H1 (cell line): ENCODE measurements at regions not wholly inside any gene's neighbourhood (a gene's known extent, or its start where the extent isn't known, plus 50 kb on each side); places are given as distances from the start of the nearest gene placed in this dataset.

Experiments used
- CTCF ChIA-PET: fragments of 300-600 bp; sonication (Branson Sonifier 250); formaldehyde crosslinking; loops from one replicate; lab custom pipeline; 2021; ENCODE audit not compliant: partially characterized antibody; lab: Charles Lee
- POLR2A ChIA-PET: fragments of 300-600 bp; sonication (Branson Sonifier 250); formaldehyde crosslinking; loops from one replicate; lab custom pipeline; 2021; ENCODE audit warnings: inconsistent platforms; ENCODE audit not compliant: partially characterized antibody; lab: Charles Lee
- DNase-seq, 2 experiments: peaks; one replicate each; pipeline versions ENCODE4 v3.0.0 to v3.0.0-alpha.2; 2010 to 2022; ENCODE audit warnings: low spot score in 2 of 2, low read depth in 1 of 2, mixed read lengths in 1 of 2
- FAIRE-seq: peaks from 2 replicates; lab custom pipeline; 2011; peaks lifted over from hg19 to GRCh38; lab: Jason Lieb, UNC
- H2AFZ ChIP-seq: 2 replicates; pipeline ENCODE4 v1.8.1; 2012; ENCODE audit warnings: low read length, inconsistent platforms
- H2AK5ac ChIP-seq: 2 replicates; pipeline ENCODE4 v1.6.1; 2013; ENCODE audit warnings: low read depth, low read length
- H2BK120ac ChIP-seq: replicated peaks from 2 replicates; pipeline ENCODE3; 2013; ENCODE audit warnings: low read depth, low read length, inconsistent platforms
- H2BK12ac ChIP-seq: 2 replicates; pipeline ENCODE4 v1.6.1; 2013; ENCODE audit warnings: low read depth, low read length
- H2BK15ac ChIP-seq: 2 replicates; pipeline ENCODE4 v1.6.1; 2013; ENCODE audit warnings: low read length
- H2BK20ac ChIP-seq: 2 replicates; pipeline ENCODE4 v1.6.1; 2013; ENCODE audit warnings: low read length
- H2BK5ac ChIP-seq: 2 replicates; pipeline ENCODE4 v1.6.1; 2013; ENCODE audit warnings: low read depth, low read length
- H3K14ac ChIP-seq: 2 replicates; pipeline ENCODE4 v1.6.1; 2013; ENCODE audit warnings: inconsistent platforms; ENCODE audit not compliant: insufficient read length
- H3K18ac ChIP-seq: 2 replicates; pipeline ENCODE4 v1.6.1; 2013; ENCODE audit warnings: low read length; ENCODE audit errors: extremely low read depth
- H3K23ac ChIP-seq: 2 replicates; pipeline ENCODE4 v1.6.1; 2013; ENCODE audit warnings: inconsistent platforms; ENCODE audit not compliant: insufficient read length
- H3K23me2 ChIP-seq: 2 replicates; pipeline ENCODE4 v1.6.1; 2013; ENCODE audit warnings: low read depth, low read length
- H3K27ac ChIP-seq: 2 replicates; pipeline ENCODE4 v1.6.1; 2011; ENCODE audit warnings: low read depth, low read length, inconsistent platforms
- H3K27me3 ChIP-seq, 4 experiments: replicated peaks in 1 of 4; 1 replicate in 1 of 4; 2 replicates in 3 of 4; pipeline versions ENCODE4 v1.6.1 to v1.8.1; 2011 to 2013; ENCODE audit warnings: low read length in 3 of 4, mild to moderate bottlenecking in 3 of 4, inconsistent platforms in 2 of 4, mixed read lengths in 2 of 4, moderate library complexity in 1 of 4; ENCODE audit not compliant: control insufficient read depth in 3 of 4, insufficient read depth in 3 of 4; ENCODE audit errors: extremely low read depth in 1 of 4
- H3K36me3 ChIP-seq, 4 experiments: 2 replicates each; pipeline versions ENCODE4 v1.6.1 to v1.8.1; 2011 to 2013; ENCODE audit warnings: mild to moderate bottlenecking in 4 of 4, low read length in 3 of 4, moderate library complexity in 2 of 4, control low read depth in 1 of 4, inconsistent platforms in 1 of 4; ENCODE audit not compliant: insufficient read depth in 4 of 4, control insufficient read depth in 2 of 4
- H3K4ac ChIP-seq: replicated peaks from 2 replicates; pipeline ENCODE3; 2013; ENCODE audit warnings: low read length, low read depth, mixed read lengths, inconsistent platforms; ENCODE audit not compliant: insufficient read length
- H3K4me1 ChIP-seq, 4 experiments: replicated peaks in 1 of 4; 1 replicate in 1 of 4; 2 replicates in 3 of 4; pipeline versions ENCODE4 v1.6.1 to v1.8.1; 2011 to 2013; ENCODE audit warnings: low read length in 3 of 4, inconsistent platforms in 2 of 4, mixed read lengths in 1 of 4; ENCODE audit not compliant: insufficient read depth in 4 of 4, control insufficient read depth in 3 of 4
- H3K4me2 ChIP-seq, 2 experiments: 2 replicates each; pipeline versions ENCODE4 v1.6.1 to v1.8.1; 2011 to 2013; ENCODE audit warnings: low read depth in 2 of 2, low read length in 2 of 2, control low read depth in 1 of 2, inconsistent platforms in 1 of 2, mild to moderate bottlenecking in 1 of 2; ENCODE audit not compliant: insufficient read depth in 1 of 2
- H3K4me3 ChIP-seq, 4 experiments: fragments of 200-600, 300-600 bp in 1 of 4; sonication (generic), shearing (Covaris generic), sonication (Bioruptor Twin) in 1 of 4; 2 replicates each; pipeline versions ENCODE4 v1.5.1 to v1.8.1; 2011 to 2016; ENCODE audit warnings: low read length in 4 of 4, low read depth in 3 of 4, control low read depth in 2 of 4, inconsistent platforms in 2 of 4, mild to moderate bottlenecking in 2 of 4, mixed read lengths in 1 of 4, moderate library complexity in 1 of 4; ENCODE audit not compliant: insufficient read depth in 2 of 4; ENCODE audit errors: extremely low read depth in 1 of 4
- H3K56ac ChIP-seq: replicated peaks from 2 replicates; pipeline ENCODE3; 2013; ENCODE audit warnings: low read depth, mild to moderate bottlenecking, mixed read lengths, low read length, inconsistent platforms; ENCODE audit not compliant: insufficient read length
- H3K79me1 ChIP-seq: 2 replicates; pipeline ENCODE4 v1.6.1; 2013; ENCODE audit warnings: low read depth, low read length, control low read depth
- H3K79me2 ChIP-seq, 2 experiments: 2 replicates each; pipeline versions ENCODE4 v1.6.1 to v1.8.1; 2012 to 2013; ENCODE audit warnings: low read length in 2 of 2, mild to moderate bottlenecking in 2 of 2, inconsistent platforms in 1 of 2; ENCODE audit not compliant: insufficient read depth in 2 of 2, control insufficient read depth in 1 of 2
- H3K9ac ChIP-seq, 4 experiments: replicated peaks in 1 of 4; 1 replicate in 1 of 4; 2 replicates in 3 of 4; pipeline versions ENCODE4 v1.6.1 to v1.8.1; 2011 to 2013; ENCODE audit warnings: low read depth in 3 of 4, low read length in 3 of 4, control low read depth in 2 of 4, mild to moderate bottlenecking in 2 of 4, moderate library complexity in 2 of 4, inconsistent platforms in 1 of 4; ENCODE audit errors: extremely low read depth in 1 of 4
- H3K9me3 ChIP-seq, 2 experiments: 2 replicates each; pipeline versions ENCODE4 v1.6.1 to v1.8.1; 2012 to 2013; ENCODE audit warnings: mild to moderate bottlenecking in 2 of 2, moderate library complexity in 2 of 2, control low read depth in 1 of 2, inconsistent platforms in 1 of 2, low read depth in 1 of 2, low read length in 1 of 2, mixed read lengths in 1 of 2; ENCODE audit not compliant: insufficient read depth in 2 of 2
- H4K20me1 ChIP-seq, 2 experiments: replicated peaks in 1 of 2; 2 replicates each; pipeline versions ENCODE3 to v1.8.1; 2011 to 2013; ENCODE audit warnings: inconsistent platforms in 2 of 2, low read length in 2 of 2, mild to moderate bottlenecking in 1 of 2; ENCODE audit not compliant: insufficient read depth in 2 of 2, control insufficient read depth in 1 of 2
- H4K5ac ChIP-seq: 2 replicates; pipeline ENCODE4 v1.6.1; 2013; ENCODE audit warnings: low read length, low read depth, mixed read lengths, inconsistent platforms; ENCODE audit not compliant: insufficient read length
- H4K8ac ChIP-seq: 2 replicates; pipeline ENCODE4 v1.8.0; 2013; ENCODE audit warnings: mild to moderate bottlenecking, moderate library complexity, low read length, inconsistent platforms; ENCODE audit not compliant: insufficient read depth; ENCODE audit errors: extremely low read depth
- H4K91ac ChIP-seq: replicated peaks from 2 replicates; pipeline ENCODE3; 2013; ENCODE audit warnings: low read length, mixed read lengths, inconsistent platforms; ENCODE audit not compliant: insufficient read length
- CBX8 ChIP-seq: fragments of 300-800, 300-1000 bp; sonication (generic); IDR thresholded peaks from 2 replicates; pipeline ENCODE4 v1.7.1; 2016; ENCODE audit warnings: low read depth, low read length, borderline replicate concordance
- GTF2F1 ChIP-seq: IDR thresholded peaks from 2 replicates; pipeline ENCODE4 v1.6.1; 2012; ENCODE audit warnings: low read depth, low read length, improper control_type of control experiment, borderline replicate concordance
- RAD21 ChIP-seq, 2 experiments: IDR thresholded peaks in 1 of 2; conservative IDR thresholded peaks in 1 of 2; 2 replicates each; pipeline ENCODE4 v1.6.1; 2011; ENCODE audit warnings: low read depth in 2 of 2, low read length in 2 of 2, improper control_type of control experiment in 1 of 2, inconsistent platforms in 1 of 2, mild to moderate bottlenecking in 1 of 2, moderate library complexity in 1 of 2
- RBBP5 ChIP-seq: IDR thresholded peaks from 2 replicates; pipeline ENCODE4 v1.7.1; 2012; ENCODE audit warnings: low read depth, mild to moderate bottlenecking, inconsistent platforms, low read length, moderate library complexity, borderline replicate concordance
- RXRA ChIP-seq: IDR thresholded peaks from 2 replicates; pipeline ENCODE4 v1.6.1; 2011; ENCODE audit warnings: low read depth, mild to moderate bottlenecking, low read length, moderate library complexity; ENCODE audit not compliant: insufficient read depth
- SIN3A ChIP-seq, 2 experiments: IDR thresholded peaks in 1 of 2; conservative IDR thresholded peaks in 1 of 2; 2 replicates each; pipeline ENCODE4 v1.6.1; 2011 to 2012; ENCODE audit warnings: low read length in 2 of 2, improper control_type of control experiment in 1 of 2, low read depth in 1 of 2, mild to moderate bottlenecking in 1 of 2
- SIRT6 ChIP-seq: IDR thresholded peaks from one replicate; pipeline ENCODE4 v1.7.1; 2012; ENCODE audit warnings: low read length, inconsistent platforms
- SP1 ChIP-seq: IDR thresholded peaks from 2 replicates; pipeline ENCODE4 v1.6.1; 2011; ENCODE audit warnings: low read depth, low read length
- TEAD4 ChIP-seq: IDR thresholded peaks from 2 replicates; pipeline ENCODE4 v1.6.1; 2012; ENCODE audit warnings: low read depth, low read length, inconsistent platforms, mixed read lengths
- YY1 ChIP-seq: IDR thresholded peaks from 2 replicates; pipeline ENCODE4 v1.6.1; 2011; ENCODE audit warnings: low read depth, mild to moderate bottlenecking, low read length
- WGBS, 2 experiments: shearing (Covaris generic) in 1 of 2; methylation state at CpG; one replicate each; pipeline versions ENCODE4 v1.1.6 to v1.1.7; 2013 to 2015; ENCODE audit warnings: low lambda C conversion rate in 2 of 2, mixed read lengths in 2 of 2, inconsistent platforms in 1 of 2, low coverage in 1 of 2, missing lambda C conversion rate in 1 of 2; ENCODE audit not compliant: insufficient replicate concordance in 2 of 2, insufficient coverage in 1 of 2, insufficient read length in 1 of 2; ENCODE audit errors: extremely low coverage in 1 of 2, missing lambda C conversion rate in 1 of 2; 5-methylcytosine and 5-hydroxymethylcytosine counted together
- TF ChIP-seq, protein P1 (sequence below), 3 experiments: IDR thresholded peaks; 1 replicate in 2 of 3; 2 replicates in 1 of 3; pipeline versions ENCODE4 v1.5.1 to v1.6.1; 2011; ENCODE audit warnings: low read length in 3 of 3, mild to moderate bottlenecking in 3 of 3, inconsistent platforms in 2 of 3, low read depth in 1 of 3, moderate library complexity in 1 of 3; ENCODE audit not compliant: insufficient read depth in 1 of 3; ENCODE audit errors: control extremely low read depth in 1 of 3
- TF ChIP-seq, protein P2 (sequence below): IDR thresholded peaks from 2 replicates; pipeline ENCODE4 v1.6.1; 2012; ENCODE audit warnings: inconsistent platforms

DNA sequence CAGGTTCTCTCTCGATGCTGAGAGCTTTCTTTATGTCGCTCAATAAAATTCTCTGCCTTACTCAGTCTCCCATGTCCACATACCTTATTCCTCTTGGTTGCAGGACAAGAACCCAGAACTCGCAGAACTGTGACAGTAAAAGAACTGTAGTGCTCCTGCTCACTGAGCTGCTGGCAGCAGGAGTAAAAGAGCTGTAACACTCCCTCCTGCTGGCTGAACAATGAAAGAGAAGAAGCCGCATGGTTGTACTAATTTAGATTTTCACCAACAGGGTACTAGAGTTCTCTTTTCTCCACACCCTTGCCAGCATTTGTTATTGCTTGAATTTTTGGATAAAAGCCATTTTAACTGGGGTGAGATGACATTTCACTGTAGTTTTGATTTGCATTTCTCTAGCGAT is 433.2 kb downstream of the GUCY1A2 start:
- H3K4ac ChIP-seq = no peak overlapping the region
- ChIA-PET CTCF (interaction anchor here (0.8 to 2.5 kb wide), 23 partner anchors 8 to 499 kb away, joined by 3 to 14 read pairs (median 4); no protein-coding TSS in a partner anchor), POLR2A (no interaction called here)
- no peak overlapping the region for H2AK5ac ChIP-seq
- H4K8ac ChIP-seq = no peak overlapping the region
- H4K20me1 ChIP-seq = no peaks in the 10 kb centered on the region
- H3K4me2 ChIP-seq = no peak overlapping the region
- DNase-seq (peak in 1 of 2 experiments; percentile 3), FAIRE-seq (no peak)
- no peaks in the 10 kb centered on the region for H3K79me1 ChIP-seq
- 86% methylated on average over 5 of the region's 5 CpGs; no CpG with 5 or more reads in 1 of the 2 experiments for WGBS, 2 experiments
- TF ChIP-seq CBX8 (no peak), YY1 (no peak), RXRA (no peak), GTF2F1 (no peak), RBBP5 (no peak), TEAD4 (no peak), SIRT6 (no peak), SP1 (no peak), RAD21 (IDR thresholded peaks at IDR 0.05 in 1 of 2, conservative IDR thresholded peaks at IDR 0.05 in 1 of 2; ENCODE audit: low read depth in 2 of 2, low read length in 2 of 2) (peak; percentile 89 to 90), SIN3A (conservative IDR thresholded peaks at IDR 0.05 in 1 of 2, IDR thresholded peaks at IDR 0.05 in 1 of 2; ENCODE audit: low read depth in 1 of 2, low read length in 2 of 2) (no peak)
- TF ChIP-seq, protein P1, sequence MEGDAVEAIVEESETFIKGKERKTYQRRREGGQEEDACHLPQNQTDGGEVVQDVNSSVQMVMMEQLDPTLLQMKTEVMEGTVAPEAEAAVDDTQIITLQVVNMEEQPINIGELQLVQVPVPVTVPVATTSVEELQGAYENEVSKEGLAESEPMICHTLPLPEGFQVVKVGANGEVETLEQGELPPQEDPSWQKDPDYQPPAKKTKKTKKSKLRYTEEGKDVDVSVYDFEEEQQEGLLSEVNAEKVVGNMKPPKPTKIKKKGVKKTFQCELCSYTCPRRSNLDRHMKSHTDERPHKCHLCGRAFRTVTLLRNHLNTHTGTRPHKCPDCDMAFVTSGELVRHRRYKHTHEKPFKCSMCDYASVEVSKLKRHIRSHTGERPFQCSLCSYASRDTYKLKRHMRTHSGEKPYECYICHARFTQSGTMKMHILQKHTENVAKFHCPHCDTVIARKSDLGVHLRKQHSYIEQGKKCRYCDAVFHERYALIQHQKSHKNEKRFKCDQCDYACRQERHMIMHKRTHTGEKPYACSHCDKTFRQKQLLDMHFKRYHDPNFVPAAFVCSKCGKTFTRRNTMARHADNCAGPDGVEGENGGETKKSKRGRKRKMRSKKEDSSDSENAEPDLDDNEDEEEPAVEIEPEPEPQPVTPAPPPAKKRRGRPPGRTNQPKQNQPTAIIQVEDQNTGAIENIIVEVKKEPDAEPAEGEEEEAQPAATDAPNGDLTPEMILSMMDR (IDR thresholded peaks at IDR 0.05; ENCODE audit: control extremely low read depth in 1 of 3, insufficient read depth in 1 of 3, low read depth in 1 of 3, low read length in 3 of 3) = peak in 2 of 3 experiments; percentile 63 to 80; a peak in 3 of 4 replicates
- TF ChIP-seq, protein P2, sequence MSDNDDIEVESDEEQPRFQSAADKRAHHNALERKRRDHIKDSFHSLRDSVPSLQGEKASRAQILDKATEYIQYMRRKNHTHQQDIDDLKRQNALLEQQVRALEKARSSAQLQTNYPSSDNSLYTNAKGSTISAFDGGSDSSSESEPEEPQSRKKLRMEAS = no peak
- H3K14ac ChIP-seq = no peak overlapping the region
- no peaks in the 10 kb centered on the region for H3K27me3 ChIP-seq
- no peaks in the 10 kb centered on the region for H3K4me1 ChIP-seq
- H3K27ac ChIP-seq = no peak overlapping the region
- H2BK15ac ChIP-seq = no peak overlapping the region
- no peak overlapping the region for H2BK120ac ChIP-seq
- H4K91ac ChIP-seq = no peak overlapping the region
- H3K9me3 ChIP-seq = no peaks in the 10 kb centered on the region
- no peaks in the 10 kb centered on the region for H3K79me2 ChIP-seq
- H3K36me3 ChIP-seq = no peaks in the 10 kb centered on the region
- no peak overlapping the region for H3K9ac ChIP-seq
- H2BK20ac ChIP-seq = no peak overlapping the region
- H3K18ac ChIP-seq = no peak overlapping the region
- no peak overlapping the region for H4K5ac ChIP-seq
- H2BK5ac ChIP-seq = no peak overlapping the region
- no peak overlapping the region for H3K4me3 ChIP-seq
- no peak overlapping the region for H2AFZ ChIP-seq
- H3K56ac ChIP-seq = no peak overlapping the region
- H3K23ac ChIP-seq = no peak overlapping the region
- H3K23me2 ChIP-seq = no peaks in the 10 kb centered on the region
- H2BK12ac ChIP-seq = no peak overlapping the region
